ENCODE measurements at regions not wholly inside any gene's neighbourhood (a gene's known extent, or its start where the extent isn't known, plus 50 kb on each side); places are given as distances from the start of the nearest gene placed in this dataset.

- TF ChIP-seq REST (IDR thresholded peaks at IDR 0.05; ENCODE audit: low read depth), result no peak
- TF ChIP-seq MAX (IDR thresholded peaks at IDR 0.05), result no peak
- TF ChIP-seq RAD21 (IDR thresholded peaks at IDR 0.05; ENCODE audit: low read depth), result no peak
- no peak for TF ChIP-seq NFIC (IDR thresholded peaks at IDR 0.05)
- no peak for TF ChIP-seq YY1 (IDR thresholded peaks at IDR 0.05; ENCODE audit: low read depth)
- no peak for TF ChIP-seq TCF12 (IDR thresholded peaks at IDR 0.05; ENCODE audit: low read depth)
- TF ChIP-seq CEBPB (IDR thresholded peaks at IDR 0.05), result no peak
- no peak for TF ChIP-seq ZBTB7A (IDR thresholded peaks at IDR 0.05; ENCODE audit: low read depth)
- no peak for TF ChIP-seq EP300 (IDR thresholded peaks at IDR 0.05; ENCODE audit: borderline replicate concordance)
- TF ChIP-seq CREB1 (IDR thresholded peaks at IDR 0.05; ENCODE audit: low read depth), result no peak
- no peak for TF ChIP-seq EGR1 (IDR thresholded peaks at IDR 0.05)
- TF ChIP-seq TAF1 (IDR thresholded peaks at IDR 0.05; ENCODE audit: low read depth), result no peak
- no peak for TF ChIP-seq USF1 (IDR thresholded peaks at IDR 0.05)
- TF ChIP-seq FOXM1 (IDR thresholded peaks at IDR 0.05; ENCODE audit: borderline replicate concordance, low read depth), result no peak
Observed at GRCh38 chr16:86377251-86378022, 132.9 kb upstream of the FOXF1 start.

- no peak for TF ChIP-seq CREB1 (IDR thresholded peaks at IDR 0.05; ENCODE audit: low read depth)
- TF ChIP-seq EP300 (IDR thresholded peaks at IDR 0.05; ENCODE audit: borderline replicate concordance), result no peak
- no peak for TF ChIP-seq TCF12 (IDR thresholded peaks at IDR 0.05; ENCODE audit: low read depth)
- no peak for TF ChIP-seq USF1 (IDR thresholded peaks at IDR 0.05)
- TF ChIP-seq TAF1 (IDR thresholded peaks at IDR 0.05; ENCODE audit: low read depth), result no peak
- TF ChIP-seq ZBTB7A (IDR thresholded peaks at IDR 0.05; ENCODE audit: low read depth), result no peak
Observed at GRCh38 chr16:86378128-86378527, 132.2 kb upstream of the FOXF1 start.

GRCh38 chr16:86378831-86379504, 131.4 kb upstream of the FOXF1 start:
- TF ChIP-seq EGR1 (IDR thresholded peaks at IDR 0.05), result no peak
- TF ChIP-seq ZBTB7A (IDR thresholded peaks at IDR 0.05; ENCODE audit: low read depth), result no peak
- TF ChIP-seq MAX (IDR thresholded peaks at IDR 0.05), result no peak
- TF ChIP-seq FOXM1 (IDR thresholded peaks at IDR 0.05; ENCODE audit: borderline replicate concordance, low read depth), result no peak
- TF ChIP-seq TAF1 (IDR thresholded peaks at IDR 0.05; ENCODE audit: low read depth), result no peak
- TF ChIP-seq REST (IDR thresholded peaks at IDR 0.05; ENCODE audit: low read depth), result no peak
- TF ChIP-seq CEBPB (IDR thresholded peaks at IDR 0.05), result no peak
- no peak for TF ChIP-seq RAD21 (IDR thresholded peaks at IDR 0.05; ENCODE audit: low read depth)
- TF ChIP-seq CREB1 (IDR thresholded peaks at IDR 0.05; ENCODE audit: low read depth), result no peak
- no peak for TF ChIP-seq USF1 (IDR thresholded peaks at IDR 0.05)
- TF ChIP-seq TCF12 (IDR thresholded peaks at IDR 0.05; ENCODE audit: low read depth), result no peak
- no peak for TF ChIP-seq EP300 (IDR thresholded peaks at IDR 0.05; ENCODE audit: borderline replicate concordance)
- TF ChIP-seq YY1 (IDR thresholded peaks at IDR 0.05; ENCODE audit: low read depth), result no peak
- no peak for TF ChIP-seq NFIC (IDR thresholded peaks at IDR 0.05)

GRCh38 chr16:86379505-86379846, 130.9 kb upstream of the FOXF1 start:
- TF ChIP-seq YY1 (IDR thresholded peaks at IDR 0.05; ENCODE audit: low read depth), result no peak
- TF ChIP-seq TEAD4 (IDR thresholded peaks at IDR 0.05), result no peak
- TF ChIP-seq EGR1 (IDR thresholded peaks at IDR 0.05), result no peak
- TF ChIP-seq REST (IDR thresholded peaks at IDR 0.05; ENCODE audit: low read depth), result no peak
- no peak for TF ChIP-seq TAF1 (IDR thresholded peaks at IDR 0.05; ENCODE audit: low read depth)
- no peak for TF ChIP-seq USF1 (IDR thresholded peaks at IDR 0.05)
- no peak for TF ChIP-seq TCF12 (IDR thresholded peaks at IDR 0.05; ENCODE audit: low read depth)
- no peak for TF ChIP-seq NFIC (IDR thresholded peaks at IDR 0.05)
- TF ChIP-seq ZBTB7A (IDR thresholded peaks at IDR 0.05; ENCODE audit: low read depth), result no peak
- no peak for TF ChIP-seq CEBPB (IDR thresholded peaks at IDR 0.05)
- TF ChIP-seq FOXM1 (IDR thresholded peaks at IDR 0.05; ENCODE audit: borderline replicate concordance, low read depth), result no peak
- TF ChIP-seq CREB1 (IDR thresholded peaks at IDR 0.05; ENCODE audit: low read depth), result no peak
- TF ChIP-seq MAX (IDR thresholded peaks at IDR 0.05), result no peak
- no peak for TF ChIP-seq RAD21 (IDR thresholded peaks at IDR 0.05; ENCODE audit: low read depth)

All from Ishikawa (cell line).